ENCODE measurements at regions not wholly inside any gene's neighbourhood (a gene's known extent, or its start where the extent isn't known, plus 50 kb on each side); places are given as distances from the start of the nearest gene placed in this dataset.
A peak's percentile ranks its signal among the peaks of the same experiment; 100 is the strongest.

GRCh38 chr2:217026569-217026968, 166.7 kb upstream of the TNP1 start:
- TF ChIP-seq CTCF (IDR thresholded peaks at IDR 0.05), result no peak
- no peak for TF ChIP-seq POLR2AphosphoS5 (IDR thresholded peaks at IDR 0.05)
- no peak for TF ChIP-seq POLR2A (IDR thresholded peaks at IDR 0.05)
- no peak for TF ChIP-seq EP300 (IDR thresholded peaks at IDR 0.05)
- no peaks in the 10 kb centered on the region for H3K36me3 ChIP-seq
- DNase-seq, result no peak
- H3K4me1 ChIP-seq, result no peaks in the 10 kb centered on the region
- no peaks in the 10 kb centered on the region for H3K27me3 ChIP-seq
- H3K27ac ChIP-seq, result no peak overlapping the region
- 71 to 83% methylated on average over 3 of the region's 3 CpGs for WGBS, 2 donors
- no peak for ATAC-seq (ENCODE audit: low FRiP score in 2 of 2)
- no peak overlapping the region for H3K4me3 ChIP-seq
- no peaks in the 10 kb centered on the region for H3K9me3 ChIP-seq

DNA sequence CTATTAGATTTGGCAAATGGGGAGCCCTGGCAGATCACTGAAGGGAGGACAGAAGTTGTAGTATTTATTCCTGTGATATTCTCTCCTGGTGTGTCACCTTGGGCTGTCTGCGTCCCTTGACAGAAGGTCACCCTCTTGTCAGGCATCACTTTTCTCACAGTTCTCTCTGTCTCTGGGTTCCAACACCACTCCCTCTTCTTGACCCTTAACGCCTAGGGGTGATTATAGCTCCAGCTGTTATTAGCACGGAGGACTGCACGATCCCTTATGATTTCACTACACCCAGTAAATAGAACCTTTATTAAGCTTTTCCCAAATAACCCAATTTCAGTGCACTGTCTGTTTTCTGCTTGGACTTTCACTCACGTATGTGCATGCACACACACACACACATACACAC, 166.3 kb upstream of the TNP1 start:
- no peak for TF ChIP-seq POLR2A (IDR thresholded peaks at IDR 0.05)
- no peak for TF ChIP-seq CTCF (IDR thresholded peaks at IDR 0.05)
- TF ChIP-seq POLR2AphosphoS5 (IDR thresholded peaks at IDR 0.05), result no peak
- no peak for TF ChIP-seq EP300 (IDR thresholded peaks at IDR 0.05)
- Histone ChIP-seq H3K9me3 (no peaks in the 10 kb centered on the region), H3K4me1 (no peaks in the 10 kb centered on the region), H3K27ac (no peak overlapping the region), H3K27me3 (no peaks in the 10 kb centered on the region), H3K36me3 (no peaks in the 10 kb centered on the region), H3K4me3 (no peak overlapping the region)
- DNase-seq (no peak), ATAC-seq (ENCODE audit: low FRiP score in 2 of 2) (no peak)
- 88 to 97% methylated on average over 5 of the region's 5 CpGs for WGBS, 2 donors

GRCh38 chr2:217023611-217024010, 163.7 kb upstream of the TNP1 start:
- WGBS, 2 donors, result 67 to 74% methylated on average over 2 of the region's 2 CpGs

GRCh38 chr2:217017456-217018252, 157.8 kb upstream of the TNP1 start:
- no peak overlapping the region for H3K27ac ChIP-seq
- peak in 1 of 2 donors; percentile 43 for ATAC-seq (ENCODE audit: low FRiP score in 2 of 2)
- no peaks in the 10 kb centered on the region for H3K9me3 ChIP-seq
- no peaks in the 10 kb centered on the region for H3K27me3 ChIP-seq
- DNase-seq, result no peak
- no peaks in the 10 kb centered on the region for H3K4me1 ChIP-seq
- TF ChIP-seq EP300 (IDR thresholded peaks at IDR 0.05) (no peak), POLR2AphosphoS5 (IDR thresholded peaks at IDR 0.05) (no peak), POLR2A (IDR thresholded peaks at IDR 0.05) (no peak), CTCF (IDR thresholded peaks at IDR 0.05) (no peak)
- 80 to 83% methylated on average over 9 of the region's 9 CpGs for WGBS, 2 donors
- no peaks in the 10 kb centered on the region for H3K36me3 ChIP-seq
- H3K4me3 ChIP-seq, result no peak overlapping the region

More at GRCh38 chr2:217023611-217024010, 163.7 kb upstream of the TNP1 start:
- no peaks in the 10 kb centered on the region for H3K9me3 ChIP-seq
- H3K36me3 ChIP-seq, result no peaks in the 10 kb centered on the region
- H3K4me3 ChIP-seq, result no peak overlapping the region
- no peak for ATAC-seq (ENCODE audit: low FRiP score in 2 of 2)
- H3K4me1 ChIP-seq, result no peaks in the 10 kb centered on the region
- H3K27ac ChIP-seq, result no peak overlapping the region
- no peak for DNase-seq
- TF ChIP-seq EP300 (IDR thresholded peaks at IDR 0.05) (no peak), POLR2AphosphoS5 (IDR thresholded peaks at IDR 0.05) (no peak), POLR2A (IDR thresholded peaks at IDR 0.05) (no peak), CTCF (IDR thresholded peaks at IDR 0.05) (no peak)
- H3K27me3 ChIP-seq, result no peaks in the 10 kb centered on the region
